A549 (cell line): ENCODE measurements at regions not wholly inside any gene's neighbourhood (a gene's known extent, or its start where the extent isn't known, plus 50 kb on each side); places are given as distances from the start of the nearest gene placed in this dataset.

Experiments used
- CEBPB ChIP-seq, 2 experiments: fragments of >200 bp in 1 of 2; sonication (Bioruptor Twin) in 1 of 2; formaldehyde crosslinking in 1 of 2; IDR thresholded peaks; 2 replicates each; pipeline ENCODE4 v1.6.1; 2012 to 2016
- CTCF ChIP-seq: fragments of >200 bp; sonication (Bioruptor Twin); formaldehyde crosslinking; IDR thresholded peaks from 3 replicates; pipeline ENCODE4 v1.5.1; 2016
- ESRRA ChIP-seq: fragments of 150-350 bp; IDR thresholded peaks from 2 replicates; pipeline ENCODE4 v1.6.1; 2014; ENCODE audit warnings: mild to moderate bottlenecking, low read length, borderline replicate concordance
- HMGXB4 ChIP-seq: fragments of 250-450 bp; sonication (Bioruptor Pico); IDR thresholded peaks from 2 replicates; pipeline ENCODE4 v1.5.0; 2021; ENCODE audit warnings: mild to moderate bottlenecking, moderate library complexity, borderline replicate concordance
- POLR2A ChIP-seq: IDR thresholded peaks from 2 replicates; pipeline ENCODE4 v1.6.1; 2012; ENCODE audit warnings: mild to moderate bottlenecking, low read length
- POLR2AphosphoS2 ChIP-seq: conservative IDR thresholded peaks from 2 replicates; pipeline ENCODE4 v1.6.1; 2012; ENCODE audit warnings: low read length, improper control_type of control experiment, inconsistent platforms
- REST ChIP-seq: fragments of 200-600 bp; sonication (generic); IDR thresholded peaks from 2 replicates; pipeline ENCODE4 v1.6.1; 2016; ENCODE audit warnings: antibody characterized with exemption, mild to moderate bottlenecking, moderate library complexity

- TF ChIP-seq CTCF (no peak), POLR2AphosphoS2 (no peak), POLR2A (no peak), REST (no peak), CEBPB (IDR thresholded peaks at IDR 0.05) (no peak), HMGXB4 (no peak), ESRRA (no peak)
Observed at GRCh38 chr6:140729521-140729920, 1355.1 kb upstream of the CITED2 start.
